Activated CD4-positive, alpha-beta memory T cell treated with anti-CD3 and anti-CD28 coated beads for 36 hours (primary cell): ENCODE measurements at regions not wholly inside any gene's neighbourhood (a gene's known extent, or its start where the extent isn't known, plus 50 kb on each side); places are given as distances from the start of the nearest gene placed in this dataset.

Experiments used
- CTCF ChIA-PET: fragments of 350-600 bp; sonication (Branson Sonifier 250); formaldehyde crosslinking; loops from one replicate; lab custom pipeline; 2021; ENCODE audit warnings: antibody characterized with exemption, inconsistent platforms; lab: Charles Lee
- POLR2A ChIA-PET: fragments of 350-600 bp; sonication (Branson Sonifier 250); formaldehyde crosslinking; loops from one replicate; lab custom pipeline; 2021; ENCODE audit warnings: antibody characterized with exemption; lab: Charles Lee
- DNase-seq: peaks from one replicate; pipeline ENCODE4 v3.0.0-alpha.2; 2020
- H3K27ac Mint-ChIP-seq: one replicate; pipeline ENCODE4 v1.8.0; 2021; ENCODE audit warnings: mixed read lengths
- H3K27me3 Mint-ChIP-seq: one replicate; pipeline ENCODE4 v1.8.0; 2021; ENCODE audit warnings: mixed read lengths
- H3K36me3 Mint-ChIP-seq: one replicate; pipeline ENCODE4 v1.8.0; 2021; ENCODE audit warnings: mixed read lengths
- H3K4me1 Mint-ChIP-seq: one replicate; pipeline ENCODE4 v1.8.0; 2021; ENCODE audit warnings: low read depth, mixed read lengths
- H3K4me3 Mint-ChIP-seq: one replicate; pipeline ENCODE4 v1.8.0; 2021; ENCODE audit warnings: mild to moderate bottlenecking, mixed read lengths
- H3K9me3 Mint-ChIP-seq: one replicate; pipeline ENCODE4 v1.8.0; 2021; ENCODE audit warnings: mixed read lengths
- intact Hi-C: fragments of 100-400 bp; cut with micrococcal nuclease; formaldehyde crosslinking; loops from one replicate; pipeline ENCODE4 v1.15.1; 2023

- intact Hi-C loops: no loop called here
- CTCF ChIA-PET: no interaction called here
- H3K4me3 Mint-ChIP-seq: no peak overlapping the region
These were observed 238.1 kb downstream of the GAS1 start for GRCh38 chr9:86708918-86709835.

GRCh38 chr9:86707932-86708510, 239.3 kb downstream of the GAS1 start:
- H3K4me3 Mint-ChIP-seq: no peak overlapping the region
- no peaks in the 10 kb centered on the region for H3K4me1 Mint-ChIP-seq
- H3K9me3 Mint-ChIP-seq: no peaks in the 10 kb centered on the region
- POLR2A ChIA-PET: no interaction called here
- no peaks in the 10 kb centered on the region for H3K36me3 Mint-ChIP-seq
- no peak overlapping the region for H3K27ac Mint-ChIP-seq
- CTCF ChIA-PET: no interaction called here
- DNase-seq: no peak
- H3K27me3 Mint-ChIP-seq: peaks cover 1% of the 10 kb centered on the region
- intact Hi-C loops: no loop called here

More at GRCh38 chr9:86708918-86709835, 238.1 kb downstream of the GAS1 start:
- Mint-ChIP-seq H3K4me1 (no peaks in the 10 kb centered on the region), H3K27ac (no peak overlapping the region), H3K36me3 (no peaks in the 10 kb centered on the region), H3K27me3 (peaks cover 1% of the 10 kb centered on the region), H3K9me3 (no peaks in the 10 kb centered on the region)
- POLR2A ChIA-PET: no interaction called here
- no peak for DNase-seq

- ChIA-PET CTCF (no interaction called here), POLR2A (no interaction called here)
- no peaks in the 10 kb centered on the region for H3K36me3 Mint-ChIP-seq
- no peaks in the 10 kb centered on the region for H3K4me1 Mint-ChIP-seq
- intact Hi-C loops: no loop called here
- H3K27ac Mint-ChIP-seq: no peak overlapping the region
- DNase-seq: no peak
- H3K9me3 Mint-ChIP-seq: no peaks in the 10 kb centered on the region
- H3K27me3 Mint-ChIP-seq: no peaks in the 10 kb centered on the region
- no peak overlapping the region for H3K4me3 Mint-ChIP-seq
These were observed 240.9 kb downstream of the GAS1 start for GRCh38 chr9:86706391-86706790.

- H3K27me3 Mint-ChIP-seq: no peaks in the 10 kb centered on the region
- ChIA-PET CTCF (no interaction called here), POLR2A (no interaction called here)
- H3K4me1 Mint-ChIP-seq: no peaks in the 10 kb centered on the region
- H3K4me3 Mint-ChIP-seq: no peak overlapping the region
- DNase-seq: no peak
- H3K27ac Mint-ChIP-seq: no peak overlapping the region
- intact Hi-C loops: no loop called here
- no peaks in the 10 kb centered on the region for H3K36me3 Mint-ChIP-seq
- H3K9me3 Mint-ChIP-seq: no peaks in the 10 kb centered on the region
These were observed 241.8 kb downstream of the GAS1 start for GRCh38 chr9:86705490-86705889.

- POLR2A ChIA-PET: no interaction called here
These were observed 244.0 kb downstream of the GAS1 start for GRCh38 chr9:86703346-86703745.

GRCh38 chr9:86700629-86701028, 246.7 kb downstream of the GAS1 start:
- Mint-ChIP-seq H3K27ac (no peak overlapping the region), H3K4me1 (no peaks in the 10 kb centered on the region), H3K36me3 (no peaks in the 10 kb centered on the region), H3K27me3 (no peaks in the 10 kb centered on the region), H3K4me3 (no peak overlapping the region), H3K9me3 (no peaks in the 10 kb centered on the region)
- ChIA-PET CTCF (no interaction called here), POLR2A (no interaction called here)
- intact Hi-C loops: no loop called here
- no peak for DNase-seq

More at GRCh38 chr9:86703346-86703745, 244.0 kb downstream of the GAS1 start:
- intact Hi-C loops: no loop called here
- no peaks in the 10 kb centered on the region for H3K4me1 Mint-ChIP-seq
- no peaks in the 10 kb centered on the region for H3K36me3 Mint-ChIP-seq
- no peak overlapping the region for H3K27ac Mint-ChIP-seq
- H3K27me3 Mint-ChIP-seq: no peaks in the 10 kb centered on the region
- DNase-seq: no peak
- CTCF ChIA-PET: no interaction called here
- H3K9me3 Mint-ChIP-seq: no peaks in the 10 kb centered on the region
- H3K4me3 Mint-ChIP-seq: no peak overlapping the region

- H3K36me3 Mint-ChIP-seq: no peaks in the 10 kb centered on the region
- no peaks in the 10 kb centered on the region for H3K27me3 Mint-ChIP-seq
- ChIA-PET CTCF (no interaction called here), POLR2A (no interaction called here)
- no peaks in the 10 kb centered on the region for H3K4me1 Mint-ChIP-seq
- no peaks in the 10 kb centered on the region for H3K9me3 Mint-ChIP-seq
- no peak overlapping the region for H3K4me3 Mint-ChIP-seq
- DNase-seq: no peak
- no peak overlapping the region for H3K27ac Mint-ChIP-seq
- intact Hi-C loops: no loop called here
These were observed 249.3 kb downstream of the GAS1 start for GRCh38 chr9:86697999-86698398.

GRCh38 chr9:86697213-86697612, 250.1 kb downstream of the GAS1 start:
- DNase-seq: no peak
- no peak overlapping the region for H3K27ac Mint-ChIP-seq
- H3K9me3 Mint-ChIP-seq: no peaks in the 10 kb centered on the region
- no peaks in the 10 kb centered on the region for H3K27me3 Mint-ChIP-seq
- H3K4me1 Mint-ChIP-seq: no peaks in the 10 kb centered on the region
- intact Hi-C loops: no loop called here
- POLR2A ChIA-PET: no interaction called here
- CTCF ChIA-PET: no interaction called here
- no peaks in the 10 kb centered on the region for H3K36me3 Mint-ChIP-seq
- H3K4me3 Mint-ChIP-seq: no peak overlapping the region

GRCh38 chr9:86695910-86696424, 251.3 kb downstream of the GAS1 start:
- Mint-ChIP-seq H3K4me3 (no peak overlapping the region), H3K27ac (no peak overlapping the region), H3K36me3 (no peaks in the 10 kb centered on the region), H3K27me3 (no peaks in the 10 kb centered on the region), H3K4me1 (no peaks in the 10 kb centered on the region), H3K9me3 (no peaks in the 10 kb centered on the region)
- POLR2A ChIA-PET: no interaction called here
- no peak for DNase-seq
- CTCF ChIA-PET: no interaction called here
- intact Hi-C loops: no loop called here

GRCh38 chr9:86690034-86690433, 257.3 kb downstream of the GAS1 start:
- Mint-ChIP-seq H3K4me1 (no peaks in the 10 kb centered on the region), H3K27me3 (no peaks in the 10 kb centered on the region), H3K36me3 (no peaks in the 10 kb centered on the region), H3K27ac (no peak overlapping the region), H3K4me3 (no peak overlapping the region), H3K9me3 (no peaks in the 10 kb centered on the region)
- ChIA-PET CTCF (no interaction called here), POLR2A (no interaction called here)
- intact Hi-C loops: no loop called here
- DNase-seq: no peak

GRCh38 chr9:86687788-86688187, 259.5 kb downstream of the GAS1 start:
- POLR2A ChIA-PET: no interaction called here
- Mint-ChIP-seq H3K4me1 (no peaks in the 10 kb centered on the region), H3K36me3 (no peaks in the 10 kb centered on the region), H3K27ac (no peak overlapping the region), H3K27me3 (no peaks in the 10 kb centered on the region), H3K9me3 (no peaks in the 10 kb centered on the region), H3K4me3 (no peak overlapping the region)
- no peak for DNase-seq
- intact Hi-C loops: no loop called here
- CTCF ChIA-PET: no interaction called here

- ChIA-PET CTCF (no interaction called here), POLR2A (no interaction called here)
- Mint-ChIP-seq H3K9me3 (no peaks in the 10 kb centered on the region), H3K4me1 (no peaks in the 10 kb centered on the region), H3K27ac (no peak overlapping the region), H3K4me3 (no peak overlapping the region), H3K27me3 (no peaks in the 10 kb centered on the region), H3K36me3 (no peaks in the 10 kb centered on the region)
- no peak for DNase-seq
- intact Hi-C loops: no loop called here
These were observed 261.8 kb downstream of the GAS1 start for GRCh38 chr9:86685556-86685955.

GRCh38 chr9:86684148-86684547, 263.2 kb downstream of the GAS1 start:
- no peak overlapping the region for H3K27ac Mint-ChIP-seq
- intact Hi-C loops: no loop called here
- H3K4me3 Mint-ChIP-seq: no peak overlapping the region
- H3K27me3 Mint-ChIP-seq: peaks cover 5% of the 10 kb centered on the region
- ChIA-PET CTCF (no interaction called here), POLR2A (no interaction called here)
- H3K36me3 Mint-ChIP-seq: no peaks in the 10 kb centered on the region
- no peaks in the 10 kb centered on the region for H3K9me3 Mint-ChIP-seq
- H3K4me1 Mint-ChIP-seq: no peaks in the 10 kb centered on the region
- DNase-seq: no peak
